GM18870 (cell line): ENCODE measurements at regions not wholly inside any gene's neighbourhood (a gene's known extent, or its start where the extent isn't known, plus 50 kb on each side); places are given as distances from the start of the nearest gene placed in this dataset.

Experiments used
- ATAC-seq: cut with Tn5 transposase; IDR thresholded peaks from one replicate; pipeline ENCODE4 v1.9.1; 2021; ENCODE audit warnings: moderate library complexity; ENCODE audit not compliant: unreplicated experiment

GRCh38 chr13:104281910-104282309 lies 1215.7 kb upstream of the SLC10A2 start:
- no peak for ATAC-seq

- no peak for ATAC-seq
These were observed 1204.5 kb upstream of the SLC10A2 start for GRCh38 chr13:104270731-104271130.

- no peak for ATAC-seq
These were observed 1201.1 kb upstream of the SLC10A2 start for GRCh38 chr13:104267206-104267811.

- ATAC-seq = no peak
These were observed 1190.5 kb upstream of the SLC10A2 start for GRCh38 chr13:104256701-104257100.

- ATAC-seq = no peak
These were observed 1187.0 kb upstream of the SLC10A2 start for GRCh38 chr13:104253063-104253680.

- no peak for ATAC-seq
These were observed 1185.7 kb upstream of the SLC10A2 start for GRCh38 chr13:104251931-104252330.

- no peak for ATAC-seq
These were observed 1180.7 kb upstream of the SLC10A2 start for GRCh38 chr13:104246955-104247354.

- no peak for ATAC-seq
These were observed 1140.3 kb upstream of the SLC10A2 start for GRCh38 chr13:104206450-104207044.

- no peak for ATAC-seq
These were observed 1138.0 kb upstream of the SLC10A2 start for GRCh38 chr13:104204177-104204576.

- ATAC-seq = no peak
These were observed 1132.6 kb upstream of the SLC10A2 start for GRCh38 chr13:104198801-104199200.

GRCh38 chr13:104196611-104197010 lies 1130.4 kb upstream of the SLC10A2 start:
- ATAC-seq = no peak

- no peak for ATAC-seq
These were observed 1115.5 kb upstream of the SLC10A2 start for GRCh38 chr13:104181526-104182231.

- ATAC-seq = no peak
These were observed 1104.9 kb upstream of the SLC10A2 start for GRCh38 chr13:104170980-104171555.

GRCh38 chr13:104163866-104164630 lies 1097.8 kb upstream of the SLC10A2 start:
- no peak for ATAC-seq

GRCh38 chr13:104160536-104160935 lies 1094.3 kb upstream of the SLC10A2 start:
- no peak for ATAC-seq

- no peak for ATAC-seq
These were observed 1077.7 kb upstream of the SLC10A2 start for GRCh38 chr13:104143760-104144416.

GRCh38 chr13:104140552-104140951 lies 1074.3 kb upstream of the SLC10A2 start:
- no peak for ATAC-seq

GRCh38 chr13:104137416-104137815 lies 1071.2 kb upstream of the SLC10A2 start:
- no peak for ATAC-seq

GRCh38 chr13:104132849-104133248 lies 1066.6 kb upstream of the SLC10A2 start:
- no peak for ATAC-seq

- no peak for ATAC-seq
These were observed 1047.9 kb upstream of the SLC10A2 start for GRCh38 chr13:104114101-104114500.
